ENCODE measurements at regions not wholly inside any gene's neighbourhood (a gene's known extent, or its start where the extent isn't known, plus 50 kb on each side); places are given as distances from the start of the nearest gene placed in this dataset.

DNA sequence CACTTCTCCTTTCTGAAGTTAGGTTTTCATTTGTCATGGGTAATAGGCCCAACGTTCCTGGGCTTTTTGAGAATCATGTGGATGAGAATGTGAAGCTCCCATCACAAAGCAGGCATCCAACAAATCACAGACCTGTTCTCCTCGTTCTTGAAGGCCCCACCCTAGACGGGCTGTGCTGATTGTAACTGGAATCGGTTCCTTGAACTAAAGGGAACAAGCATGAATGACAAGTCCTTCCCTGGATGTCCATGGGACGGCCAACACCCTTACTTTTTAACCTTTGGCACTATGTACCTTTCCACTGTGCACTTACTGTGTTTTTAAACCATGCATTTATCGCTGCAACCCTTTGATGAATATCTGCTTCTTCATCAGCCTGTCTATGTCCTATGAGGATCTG, 438.2 kb downstream of the CD83 start:
- TF ChIP-seq, protein P1, sequence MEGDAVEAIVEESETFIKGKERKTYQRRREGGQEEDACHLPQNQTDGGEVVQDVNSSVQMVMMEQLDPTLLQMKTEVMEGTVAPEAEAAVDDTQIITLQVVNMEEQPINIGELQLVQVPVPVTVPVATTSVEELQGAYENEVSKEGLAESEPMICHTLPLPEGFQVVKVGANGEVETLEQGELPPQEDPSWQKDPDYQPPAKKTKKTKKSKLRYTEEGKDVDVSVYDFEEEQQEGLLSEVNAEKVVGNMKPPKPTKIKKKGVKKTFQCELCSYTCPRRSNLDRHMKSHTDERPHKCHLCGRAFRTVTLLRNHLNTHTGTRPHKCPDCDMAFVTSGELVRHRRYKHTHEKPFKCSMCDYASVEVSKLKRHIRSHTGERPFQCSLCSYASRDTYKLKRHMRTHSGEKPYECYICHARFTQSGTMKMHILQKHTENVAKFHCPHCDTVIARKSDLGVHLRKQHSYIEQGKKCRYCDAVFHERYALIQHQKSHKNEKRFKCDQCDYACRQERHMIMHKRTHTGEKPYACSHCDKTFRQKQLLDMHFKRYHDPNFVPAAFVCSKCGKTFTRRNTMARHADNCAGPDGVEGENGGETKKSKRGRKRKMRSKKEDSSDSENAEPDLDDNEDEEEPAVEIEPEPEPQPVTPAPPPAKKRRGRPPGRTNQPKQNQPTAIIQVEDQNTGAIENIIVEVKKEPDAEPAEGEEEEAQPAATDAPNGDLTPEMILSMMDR (IDR thresholded peaks at IDR 0.05 in 2 of 3, conservative IDR thresholded peaks at IDR 0.05 in 1 of 3; ENCODE audit: control insufficient read depth in 2 of 3, extremely low read depth in 1 of 3, insufficient read depth in 1 of 3, low read depth in 3 of 3, low read length in 3 of 3): no peak
- TF ChIP-seq NR2F1 (conservative IDR thresholded peaks at IDR 0.05) (no peak), MYC (IDR thresholded peaks at IDR 0.05; ENCODE audit: insufficient read depth, insufficient read length, insufficient replicate concordance, low read length, severe bottlenecking) (no peak), STAT3 (IDR thresholded peaks at IDR 0.05; ENCODE audit: low read depth, low read length) (no peak), MTA3 (IDR thresholded peaks at IDR 0.05; ENCODE audit: borderline replicate concordance, low read length) (no peak), EZH2 (IDR thresholded peaks at IDR 0.05; ENCODE audit: borderline replicate concordance, control insufficient read depth, low read depth, low read length) (no peak)
- TF ChIP-seq, protein P2, sequence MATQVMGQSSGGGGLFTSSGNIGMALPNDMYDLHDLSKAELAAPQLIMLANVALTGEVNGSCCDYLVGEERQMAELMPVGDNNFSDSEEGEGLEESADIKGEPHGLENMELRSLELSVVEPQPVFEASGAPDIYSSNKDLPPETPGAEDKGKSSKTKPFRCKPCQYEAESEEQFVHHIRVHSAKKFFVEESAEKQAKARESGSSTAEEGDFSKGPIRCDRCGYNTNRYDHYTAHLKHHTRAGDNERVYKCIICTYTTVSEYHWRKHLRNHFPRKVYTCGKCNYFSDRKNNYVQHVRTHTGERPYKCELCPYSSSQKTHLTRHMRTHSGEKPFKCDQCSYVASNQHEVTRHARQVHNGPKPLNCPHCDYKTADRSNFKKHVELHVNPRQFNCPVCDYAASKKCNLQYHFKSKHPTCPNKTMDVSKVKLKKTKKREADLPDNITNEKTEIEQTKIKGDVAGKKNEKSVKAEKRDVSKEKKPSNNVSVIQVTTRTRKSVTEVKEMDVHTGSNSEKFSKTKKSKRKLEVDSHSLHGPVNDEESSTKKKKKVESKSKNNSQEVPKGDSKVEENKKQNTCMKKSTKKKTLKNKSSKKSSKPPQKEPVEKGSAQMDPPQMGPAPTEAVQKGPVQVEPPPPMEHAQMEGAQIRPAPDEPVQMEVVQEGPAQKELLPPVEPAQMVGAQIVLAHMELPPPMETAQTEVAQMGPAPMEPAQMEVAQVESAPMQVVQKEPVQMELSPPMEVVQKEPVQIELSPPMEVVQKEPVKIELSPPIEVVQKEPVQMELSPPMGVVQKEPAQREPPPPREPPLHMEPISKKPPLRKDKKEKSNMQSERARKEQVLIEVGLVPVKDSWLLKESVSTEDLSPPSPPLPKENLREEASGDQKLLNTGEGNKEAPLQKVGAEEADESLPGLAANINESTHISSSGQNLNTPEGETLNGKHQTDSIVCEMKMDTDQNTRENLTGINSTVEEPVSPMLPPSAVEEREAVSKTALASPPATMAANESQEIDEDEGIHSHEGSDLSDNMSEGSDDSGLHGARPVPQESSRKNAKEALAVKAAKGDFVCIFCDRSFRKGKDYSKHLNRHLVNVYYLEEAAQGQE (IDR thresholded peaks at IDR 0.05; ENCODE audit: low read depth, low read length): no peak

Data from GM12878 (cell line).